Retinal pigment epithelial cell (primary cell): ENCODE measurements at regions not wholly inside any gene's neighbourhood (a gene's known extent, or its start where the extent isn't known, plus 50 kb on each side); places are given as distances from the start of the nearest gene placed in this dataset.
"Not testable (repeated sequence)": the region's sequence is repeated elsewhere in the genome, so short reads cannot be mapped to it uniquely, and the experiment has no call there.

ENCODE experiments used
- DNase-seq: peaks from one replicate; pipeline ENCODE4 v3.0.0-alpha.2; 2010; ENCODE audit warnings: low read depth
- H3K4me3 ChIP-seq: 2 replicates; pipeline ENCODE4 v1.5.1; 2011; ENCODE audit warnings: mild to moderate bottlenecking, low read length, control low read depth, moderate library complexity
- TF ChIP-seq, protein P1 (sequence below): conservative IDR thresholded peaks from 2 replicates; pipeline ENCODE4 v1.5.1; 2011; ENCODE audit warnings: low read depth, low read length, control low read depth, inconsistent platforms

DNA sequence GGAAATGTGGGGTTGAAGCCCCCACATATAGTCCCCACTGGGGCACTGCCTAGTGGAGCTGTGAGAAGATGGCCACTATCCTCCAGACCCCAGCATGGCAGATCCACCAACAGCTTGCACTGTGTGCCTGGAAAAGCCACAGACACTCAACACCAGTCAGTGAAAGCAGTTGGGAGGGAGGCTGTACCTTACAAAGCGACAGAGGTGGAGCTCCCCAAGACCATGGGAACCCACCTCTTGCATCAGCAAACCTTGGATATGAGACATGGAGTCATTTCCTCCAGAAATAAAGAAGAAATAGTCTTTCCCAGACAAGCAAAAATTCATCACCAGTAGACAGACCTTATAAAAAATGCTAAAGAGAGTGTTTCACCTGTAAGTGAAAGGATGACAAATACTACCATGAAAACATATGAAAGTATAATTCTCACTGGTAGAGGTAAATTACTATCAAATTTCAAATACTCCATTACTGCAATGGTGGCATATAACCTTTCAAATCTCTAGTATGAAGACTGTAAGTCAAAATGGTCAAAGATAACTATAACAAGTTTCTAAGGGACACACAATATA lies 152.6 kb upstream of the EPHA4 start:
- TF ChIP-seq, protein P1, sequence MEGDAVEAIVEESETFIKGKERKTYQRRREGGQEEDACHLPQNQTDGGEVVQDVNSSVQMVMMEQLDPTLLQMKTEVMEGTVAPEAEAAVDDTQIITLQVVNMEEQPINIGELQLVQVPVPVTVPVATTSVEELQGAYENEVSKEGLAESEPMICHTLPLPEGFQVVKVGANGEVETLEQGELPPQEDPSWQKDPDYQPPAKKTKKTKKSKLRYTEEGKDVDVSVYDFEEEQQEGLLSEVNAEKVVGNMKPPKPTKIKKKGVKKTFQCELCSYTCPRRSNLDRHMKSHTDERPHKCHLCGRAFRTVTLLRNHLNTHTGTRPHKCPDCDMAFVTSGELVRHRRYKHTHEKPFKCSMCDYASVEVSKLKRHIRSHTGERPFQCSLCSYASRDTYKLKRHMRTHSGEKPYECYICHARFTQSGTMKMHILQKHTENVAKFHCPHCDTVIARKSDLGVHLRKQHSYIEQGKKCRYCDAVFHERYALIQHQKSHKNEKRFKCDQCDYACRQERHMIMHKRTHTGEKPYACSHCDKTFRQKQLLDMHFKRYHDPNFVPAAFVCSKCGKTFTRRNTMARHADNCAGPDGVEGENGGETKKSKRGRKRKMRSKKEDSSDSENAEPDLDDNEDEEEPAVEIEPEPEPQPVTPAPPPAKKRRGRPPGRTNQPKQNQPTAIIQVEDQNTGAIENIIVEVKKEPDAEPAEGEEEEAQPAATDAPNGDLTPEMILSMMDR = no peak
- H3K4me3 ChIP-seq = no peak overlapping the region
- DNase-seq = no peak

DNA sequence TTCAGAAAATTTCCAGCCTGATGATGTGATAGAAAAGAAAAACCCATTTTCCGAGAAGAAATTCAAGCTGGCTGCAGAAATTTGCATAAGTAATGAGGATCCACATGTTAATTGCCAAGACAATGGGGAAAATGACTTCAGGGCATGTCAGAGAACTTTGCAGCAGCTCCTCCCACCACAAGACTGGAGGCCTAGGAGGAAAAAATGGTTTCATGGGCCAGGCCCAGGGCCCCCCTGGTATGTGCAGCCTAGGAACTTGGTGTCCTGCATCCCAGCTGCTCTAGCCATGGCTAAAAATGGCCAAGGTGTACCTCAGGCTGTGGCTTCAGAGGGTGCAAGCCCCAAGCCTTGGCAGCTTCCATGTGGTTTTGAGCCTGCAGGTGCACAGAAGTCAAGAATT lies 152.0 kb upstream of the EPHA4 start:
- not testable (repeated sequence) for DNase-seq, H3K4me3 ChIP-seq

DNA sequence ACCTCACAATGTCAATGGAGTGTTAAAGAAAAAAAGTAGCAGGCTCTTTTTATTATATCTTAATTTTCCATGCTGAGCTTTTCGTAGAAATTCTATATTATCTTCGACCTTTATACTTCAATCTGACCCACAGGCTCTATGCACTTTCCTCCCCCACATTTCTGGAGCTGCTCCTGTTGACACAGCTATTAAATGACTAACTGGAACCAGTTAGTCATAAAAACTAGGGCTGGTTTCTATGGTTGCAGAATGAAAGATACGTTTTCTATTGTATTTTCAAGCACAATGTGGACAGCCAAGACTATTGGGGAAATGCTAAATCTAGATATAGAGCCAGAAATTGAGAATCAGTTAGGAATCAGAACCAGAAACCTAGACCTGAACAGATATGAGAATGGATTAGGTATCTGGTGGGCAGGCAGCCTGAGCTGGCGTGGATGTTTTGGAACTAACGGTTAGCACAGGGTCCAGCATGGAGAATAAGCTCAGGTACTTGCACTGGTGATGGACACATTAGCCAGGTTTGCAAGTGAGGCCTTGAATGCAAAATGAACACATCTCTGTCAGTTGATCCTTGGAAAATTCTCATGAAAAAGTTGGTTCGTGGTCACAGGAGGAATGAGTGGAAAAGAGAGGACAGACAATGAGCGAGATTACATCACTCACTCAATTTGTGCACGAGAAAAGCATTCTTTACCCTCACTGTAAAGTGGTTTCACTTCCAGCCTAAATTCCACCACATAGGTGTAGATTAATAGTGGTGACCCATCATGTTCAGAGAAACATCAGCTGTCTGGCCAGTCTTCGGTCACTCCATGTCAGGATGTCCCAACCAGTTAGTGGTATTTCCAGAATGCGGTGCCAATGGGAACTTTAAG lies 144.6 kb upstream of the EPHA4 start:
- TF ChIP-seq, protein P1 = no peak
- H3K4me3 ChIP-seq = no peak overlapping the region
- DNase-seq = no peak

- H3K4me3 ChIP-seq = no peak overlapping the region
- no peak for DNase-seq
Observed at GRCh38 chr2:221715523-221716247, 143.6 kb upstream of the EPHA4 start.

GRCh38 chr2:221710744-221711143 lies 138.6 kb upstream of the EPHA4 start:
- no peak for DNase-seq
- TF ChIP-seq, protein P1 = no peak

More at GRCh38 chr2:221715523-221716247, 143.6 kb upstream of the EPHA4 start:
- TF ChIP-seq, protein P1 = no peak

GRCh38 chr2:221708902-221709301 lies 136.8 kb upstream of the EPHA4 start:
- TF ChIP-seq, protein P1 = no peak
- DNase-seq = no peak
- no peak overlapping the region for H3K4me3 ChIP-seq

More at GRCh38 chr2:221710744-221711143, 138.6 kb upstream of the EPHA4 start:
- H3K4me3 ChIP-seq = no peak overlapping the region

- TF ChIP-seq, protein P1 = no peak
Observed at GRCh38 chr2:221705185-221705877, 133.2 kb upstream of the EPHA4 start.

More at GRCh38 chr2:221705185-221705877, 133.2 kb upstream of the EPHA4 start:
- no peak for DNase-seq
- H3K4me3 ChIP-seq = no peak overlapping the region
